HuH-7 (cell line): ENCODE measurements at regions not wholly inside any gene's neighbourhood (a gene's known extent, or its start where the extent isn't known, plus 50 kb on each side); places are given as distances from the start of the nearest gene placed in this dataset.

Source experiments
- DNase-seq: peaks from one replicate; pipeline ENCODE4 v3.0.0; 2011; ENCODE audit warnings: low spot score

DNA sequence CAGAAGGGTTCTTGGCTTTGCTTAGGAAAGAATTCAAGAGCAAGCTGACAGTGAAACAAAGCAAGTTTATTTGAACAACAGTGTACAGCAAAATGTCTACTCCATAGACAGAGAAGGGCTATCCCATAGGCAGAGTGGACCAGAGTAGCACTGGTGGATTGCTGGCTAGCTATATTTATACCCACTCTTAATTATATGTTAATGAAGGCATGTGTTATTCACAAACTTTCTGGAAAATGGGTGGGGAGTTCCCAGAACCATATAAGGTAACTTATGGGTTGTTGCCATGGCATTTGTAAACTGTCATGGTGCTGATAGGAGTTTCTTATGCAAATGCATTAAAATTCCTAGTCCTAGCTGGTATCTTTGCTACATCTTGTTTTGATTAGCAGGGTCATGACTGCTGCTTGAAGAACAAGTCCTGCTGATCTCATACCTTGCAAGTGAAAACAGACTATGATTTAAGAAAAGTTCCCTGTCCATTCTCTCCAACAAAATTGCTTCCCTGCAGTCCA is 330.5 kb downstream of the BUD13 start:
- DNase-seq: no peak

DNA sequence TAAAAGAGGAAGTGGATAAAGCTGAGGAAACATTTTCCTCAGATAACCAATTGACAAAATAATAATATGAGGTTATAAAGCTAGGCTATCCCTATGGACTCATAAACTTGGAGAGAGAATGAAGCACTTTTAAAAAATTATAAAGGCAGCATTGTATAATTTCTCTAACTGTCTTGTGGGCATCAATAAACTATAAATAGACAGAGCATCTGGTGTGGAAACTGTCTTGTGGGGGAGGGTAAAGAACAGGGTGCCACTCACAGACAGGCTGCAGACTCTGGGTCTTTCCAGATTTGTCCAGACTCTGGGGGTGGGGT is 333.5 kb downstream of the BUD13 start:
- no peak for DNase-seq

DNA sequence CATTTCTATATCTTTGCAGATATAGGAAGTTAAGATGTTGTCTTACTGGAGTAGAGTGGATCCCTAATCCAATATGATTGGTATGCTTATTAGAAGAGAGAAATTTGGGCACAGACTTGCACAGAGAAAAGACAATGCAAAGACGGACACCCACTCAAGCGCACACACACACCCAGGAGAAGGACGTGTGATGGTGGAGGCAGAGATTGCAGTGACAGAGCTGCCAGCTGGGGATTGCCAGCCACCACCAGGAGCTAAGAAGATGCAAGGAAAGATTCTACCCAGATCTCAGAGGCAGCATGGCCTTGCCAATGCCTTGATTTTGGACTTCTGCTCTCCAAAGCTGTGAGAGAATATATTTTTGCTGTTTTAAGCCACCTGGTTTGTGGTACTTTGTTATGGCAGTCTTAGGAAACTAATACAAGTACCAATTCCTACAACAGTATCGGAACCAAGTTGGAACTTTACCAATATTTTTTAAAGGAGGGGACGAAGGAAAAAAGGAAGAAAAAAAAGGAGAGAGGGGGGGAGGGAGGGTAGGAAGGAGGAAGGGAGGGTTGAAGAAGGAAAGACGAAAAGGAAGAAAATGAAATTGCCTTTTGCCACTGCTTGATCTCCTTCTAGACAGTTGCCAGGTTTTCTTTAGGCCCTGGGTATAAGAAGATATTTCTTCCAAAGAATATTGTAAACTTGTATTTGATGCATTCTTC is 334.0 kb downstream of the BUD13 start:
- no peak for DNase-seq

DNA sequence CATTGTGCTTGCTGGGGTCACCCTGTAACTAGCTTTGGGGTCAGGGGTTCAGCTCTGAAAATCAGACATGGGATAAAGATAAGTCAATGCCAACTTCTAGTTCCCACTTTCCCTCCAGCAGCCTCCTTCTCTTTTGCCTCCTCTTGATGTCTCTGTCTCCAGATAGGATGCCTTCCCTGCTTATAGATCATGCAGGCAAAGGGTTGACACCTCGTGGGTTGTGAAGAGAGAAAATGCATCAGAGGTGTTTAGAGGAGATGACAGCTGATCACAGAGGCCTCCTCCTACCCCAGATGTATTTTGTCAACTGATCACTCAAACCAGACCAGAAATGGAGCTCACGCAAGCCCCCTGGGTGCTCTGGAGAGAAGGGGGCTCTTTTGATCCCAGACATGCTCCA is 337.8 kb downstream of the BUD13 start:
- DNase-seq: no peak

DNA sequence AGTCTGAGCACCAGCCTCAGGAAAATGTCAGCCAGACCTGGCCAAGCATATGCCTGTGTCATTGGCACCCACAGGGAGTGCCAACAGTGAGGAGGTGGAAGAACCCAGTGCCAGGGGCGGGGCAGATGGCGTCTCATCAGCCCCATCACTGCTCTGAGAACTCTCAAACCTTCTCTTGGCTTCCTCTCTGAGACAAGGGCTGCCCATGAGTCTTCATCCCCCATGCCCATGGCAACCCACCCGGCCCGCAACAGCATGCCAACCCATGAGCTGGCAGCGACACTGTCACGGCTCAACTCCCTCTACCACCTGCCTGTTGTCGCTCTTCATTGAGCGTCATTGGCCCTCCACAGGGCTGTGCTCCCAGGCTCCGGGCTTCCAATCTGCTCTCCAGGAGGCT is 340.5 kb downstream of the BUD13 start:
- no peak for DNase-seq

DNA sequence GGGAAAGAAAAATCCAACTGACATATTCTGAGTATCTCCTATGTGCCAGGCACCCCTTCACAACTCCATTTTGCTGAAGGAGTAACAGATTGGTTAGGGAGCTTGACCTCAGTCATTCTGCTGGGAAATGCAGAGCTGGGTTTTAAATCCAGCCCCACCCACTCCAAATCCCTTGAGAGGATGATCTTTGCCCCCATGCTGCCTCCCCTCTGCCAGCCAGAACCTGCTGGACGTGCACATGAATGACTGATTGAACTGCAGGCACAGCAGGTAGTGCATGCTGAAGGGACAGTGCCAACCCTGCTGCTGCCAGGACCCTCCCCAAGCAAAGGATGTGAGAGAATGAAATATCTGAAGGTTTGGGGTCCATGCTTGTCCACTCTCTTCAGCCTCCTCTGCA is 340.9 kb downstream of the BUD13 start:
- DNase-seq: no peak

DNA sequence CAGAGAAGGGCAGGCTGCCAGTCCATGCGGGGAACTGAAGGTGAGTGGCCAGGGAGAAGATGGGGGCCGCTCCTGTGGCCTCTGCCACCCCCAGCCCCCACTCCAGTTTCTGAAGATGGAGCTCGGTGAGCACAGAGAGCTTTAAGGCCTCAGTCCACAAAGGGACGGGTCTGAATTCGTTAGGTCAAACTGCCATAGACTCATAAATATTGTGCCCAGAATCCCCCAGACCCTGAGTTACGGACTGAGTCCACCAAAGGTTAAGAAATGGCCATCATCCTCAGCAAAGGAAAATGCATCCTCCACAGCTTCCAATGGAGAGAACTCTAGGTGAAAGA is 344.2 kb downstream of the BUD13 start:
- DNase-seq: no peak

DNA sequence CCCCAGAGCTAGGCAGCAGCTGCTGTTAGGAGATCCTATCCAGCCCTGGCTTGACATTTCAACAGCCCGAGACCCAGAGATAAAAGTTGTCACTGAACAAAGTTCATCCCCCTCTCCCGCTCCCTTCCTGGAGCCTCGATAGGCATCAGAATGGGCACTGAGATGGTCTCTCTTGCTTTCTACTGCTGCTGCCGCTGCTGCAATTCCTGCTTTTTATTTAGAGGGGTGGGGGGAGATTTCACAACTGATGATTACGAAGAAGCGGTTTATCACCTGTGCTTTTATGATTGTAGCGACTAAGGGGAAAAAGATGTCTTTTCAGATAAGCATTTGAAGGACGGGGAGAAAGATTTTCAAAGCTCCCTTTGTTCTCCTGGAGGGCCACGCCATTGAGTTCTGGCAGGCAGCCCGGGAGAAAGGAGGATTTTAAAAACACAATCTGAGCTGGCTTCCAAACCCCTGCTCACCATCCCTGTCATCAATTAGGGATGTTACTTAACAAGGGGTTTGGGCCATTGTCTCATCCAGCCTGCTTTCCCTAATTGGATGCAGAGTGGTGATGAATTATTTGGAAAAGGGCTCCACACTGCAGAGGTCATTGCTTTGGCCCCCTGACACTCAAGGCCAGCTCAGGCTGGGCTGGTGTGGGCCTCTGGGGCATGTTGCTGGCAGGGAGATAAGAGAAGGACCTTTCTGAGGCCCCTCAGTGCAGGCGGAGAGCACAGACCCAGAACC is 344.7 kb downstream of the BUD13 start:
- peak; percentile 36 for DNase-seq

DNA sequence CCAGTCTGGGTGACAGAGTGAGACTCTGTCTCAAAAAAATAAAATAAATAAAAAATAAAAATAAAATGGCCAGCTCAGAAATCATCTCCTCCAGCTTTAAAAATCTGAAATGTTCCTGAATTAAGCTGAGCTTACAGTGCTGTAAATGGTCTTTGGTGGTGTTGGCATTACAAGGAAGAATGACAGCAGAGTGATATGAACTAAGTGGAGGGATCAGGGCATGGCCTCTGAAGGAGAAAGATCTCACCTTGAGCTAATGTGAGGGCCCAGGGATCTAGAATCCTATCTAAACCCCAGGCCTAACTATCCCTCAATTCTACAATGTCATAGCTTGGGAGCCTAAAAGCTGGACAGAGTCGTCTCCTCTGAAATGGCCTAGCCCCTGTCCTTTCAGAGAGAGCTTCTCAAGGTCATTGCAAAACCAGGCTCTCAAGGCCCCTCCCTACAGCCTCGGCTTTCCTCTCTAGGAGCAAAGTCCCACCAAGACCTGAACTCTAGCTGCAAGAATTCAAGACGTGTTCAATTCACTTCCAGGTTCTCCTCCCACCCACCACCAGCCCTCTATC is 345.4 kb downstream of the BUD13 start:
- DNase-seq: no peak

DNA sequence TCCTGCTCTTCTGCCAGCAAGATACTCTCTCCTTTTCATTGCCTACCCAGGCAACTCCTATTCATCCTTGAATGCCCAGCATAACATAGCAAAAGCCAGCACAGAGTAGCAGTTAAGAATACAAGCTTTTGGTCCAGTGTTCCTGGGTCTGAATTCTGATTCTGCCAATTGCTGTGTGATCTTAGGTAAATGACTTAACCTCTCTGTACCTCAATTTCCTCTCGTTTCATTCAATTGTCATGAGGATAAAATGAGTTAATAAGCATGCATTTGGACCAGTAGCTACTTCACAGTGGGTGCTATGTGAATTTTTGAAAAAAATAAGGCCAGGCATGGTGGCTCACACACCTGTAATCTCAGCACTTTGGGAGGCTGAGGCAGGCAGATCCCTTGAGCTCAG is 346.0 kb downstream of the BUD13 start:
- DNase-seq: no peak

DNA sequence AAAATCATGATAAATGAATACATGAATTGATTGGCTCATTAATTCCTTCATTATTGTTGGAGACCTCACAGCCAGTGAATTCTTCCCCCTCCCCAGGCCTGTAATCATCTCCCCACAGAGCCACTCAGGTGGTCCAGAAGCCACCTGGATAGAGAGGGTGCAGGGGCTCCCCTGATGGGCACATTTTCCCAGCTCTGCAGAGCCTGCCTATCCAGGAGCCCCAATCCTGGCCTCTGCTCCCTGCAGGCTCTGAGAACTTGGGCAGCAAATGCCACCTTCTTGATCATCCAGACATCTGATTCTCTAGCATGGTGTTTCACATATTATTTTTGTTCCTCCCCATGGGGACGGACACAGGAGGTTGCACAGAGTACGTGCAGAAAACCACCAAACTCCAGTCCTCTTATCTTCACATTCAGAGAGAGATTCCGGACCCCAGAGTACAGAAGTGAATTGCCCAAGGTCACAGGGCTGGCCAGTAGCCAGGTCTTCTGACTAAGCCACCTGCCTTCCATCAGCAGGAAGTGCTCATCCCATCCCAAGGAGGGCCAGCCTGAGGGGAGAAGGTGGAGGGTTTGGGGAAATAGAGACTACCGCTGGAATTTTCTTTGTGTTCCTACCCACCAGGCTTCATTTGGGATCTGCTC is 348.0 kb downstream of the BUD13 start:
- DNase-seq: no peak

DNA sequence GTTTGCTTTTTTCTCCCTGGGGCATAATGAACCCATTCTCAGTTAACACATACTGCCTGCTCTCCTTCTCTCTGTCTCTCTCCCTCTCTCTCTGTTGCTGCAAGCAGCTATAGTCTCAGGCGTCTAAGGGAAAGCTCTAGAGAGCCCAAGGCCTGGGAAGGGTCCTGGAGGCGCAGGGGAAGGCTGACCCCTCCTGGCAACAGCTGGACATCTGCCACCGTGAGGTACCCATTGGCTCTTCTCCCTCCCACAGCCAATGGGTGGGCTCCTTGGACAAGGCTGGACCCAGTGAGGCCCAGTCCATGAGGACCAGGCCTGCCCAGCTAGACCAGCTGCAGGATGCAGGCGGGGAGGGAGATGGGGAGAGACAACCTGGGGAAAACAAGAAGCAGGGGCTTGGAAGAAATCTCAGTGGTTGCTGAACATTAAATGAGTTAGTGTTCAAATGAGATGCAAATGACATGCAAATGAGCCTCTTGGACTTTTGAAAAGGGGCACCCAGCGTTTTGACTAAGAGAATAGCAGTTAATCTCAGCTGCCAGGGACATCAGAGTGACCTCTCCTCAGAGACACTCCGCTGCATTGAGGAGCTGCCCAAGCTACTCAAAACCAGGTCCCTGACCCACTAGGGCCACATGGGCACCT is 349.7 kb downstream of the BUD13 start:
- no peak for DNase-seq

DNA sequence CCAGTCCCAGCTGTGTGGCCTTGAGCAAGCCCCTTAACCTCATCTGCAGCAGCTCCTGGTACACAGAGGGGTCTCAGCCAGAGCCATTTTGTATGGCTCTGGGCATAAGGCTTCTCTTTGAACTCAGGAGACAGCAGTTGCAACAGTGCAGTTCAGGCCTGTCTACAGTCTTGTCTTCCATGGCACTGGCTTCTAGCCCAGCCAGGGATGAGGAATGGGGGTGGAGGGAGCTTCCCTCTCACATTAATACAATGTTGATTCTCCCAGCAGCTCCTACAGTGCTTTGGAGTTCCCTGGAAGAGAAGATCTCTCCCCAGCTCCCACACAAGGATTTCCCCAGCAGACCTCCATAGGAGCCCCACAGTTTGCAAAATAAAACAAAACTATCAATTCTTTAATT is 350.2 kb downstream of the BUD13 start:
- DNase-seq: no peak

DNA sequence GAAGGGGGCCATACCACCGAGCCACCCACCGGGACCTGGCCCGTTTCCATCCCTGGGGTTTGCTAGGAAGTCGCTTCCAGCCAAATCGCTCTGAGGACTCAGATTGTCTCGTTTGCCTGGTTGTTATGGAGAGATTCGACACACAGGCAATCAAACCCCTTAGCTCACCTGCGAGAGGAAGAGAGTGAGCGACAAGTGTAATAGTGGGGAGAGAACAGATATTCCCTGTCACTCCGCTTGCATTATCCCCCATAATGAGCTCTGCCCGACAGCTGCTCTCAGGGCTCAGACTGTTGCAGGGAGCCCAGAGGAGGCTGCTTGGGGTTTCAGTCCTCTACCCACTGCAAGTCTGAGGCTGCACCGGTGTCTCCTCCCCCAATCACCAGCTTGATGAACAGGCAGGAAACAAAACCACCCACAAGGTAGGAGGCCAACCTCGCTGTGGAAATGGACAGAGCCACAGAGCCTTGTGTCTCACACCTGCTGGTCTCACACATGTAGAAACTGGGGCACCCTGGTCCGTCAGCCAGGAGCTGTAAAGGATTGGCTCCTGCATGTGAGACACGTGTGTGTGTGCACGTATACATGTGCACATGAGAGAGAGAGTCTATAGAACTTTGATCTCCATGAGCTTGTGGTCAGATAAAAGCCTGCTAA is 351.1 kb downstream of the BUD13 start:
- no peak for DNase-seq

DNA sequence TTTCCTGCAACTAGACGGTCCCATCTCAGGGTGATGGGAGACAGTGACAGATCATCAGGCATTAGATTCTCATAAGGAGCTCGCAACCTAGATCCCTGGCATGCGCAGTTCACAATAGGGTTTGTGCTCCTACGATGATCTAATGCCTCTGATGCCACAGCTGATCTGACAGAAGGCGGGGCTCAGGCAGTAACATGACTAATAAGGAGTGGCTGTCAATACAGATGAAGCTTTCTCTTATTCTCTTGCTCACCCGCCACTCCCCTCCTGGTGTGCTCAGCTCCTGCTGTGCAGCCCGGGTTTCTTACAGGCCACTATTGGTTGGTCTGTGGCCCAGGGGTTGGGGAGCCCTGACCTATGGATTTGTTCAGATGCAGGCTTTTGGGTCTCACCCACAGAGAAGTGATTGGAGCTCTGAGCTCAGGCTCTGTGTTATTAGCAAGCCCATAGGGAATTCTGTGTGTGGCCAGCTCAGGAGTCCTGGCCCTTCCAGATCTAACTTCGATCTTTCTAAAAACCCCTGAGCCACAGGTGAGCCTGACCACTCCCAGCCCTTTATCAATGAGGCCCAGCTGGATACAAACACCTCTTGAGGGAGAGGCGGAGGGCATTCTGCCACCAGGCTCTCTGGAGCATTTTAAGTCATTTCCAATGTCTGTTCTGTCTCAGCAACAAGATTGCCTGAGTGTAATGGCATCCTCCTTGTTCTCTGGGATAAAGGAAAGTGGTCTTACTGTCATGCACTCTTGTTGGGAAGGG is 351.8 kb downstream of the BUD13 start:
- no peak for DNase-seq

DNA sequence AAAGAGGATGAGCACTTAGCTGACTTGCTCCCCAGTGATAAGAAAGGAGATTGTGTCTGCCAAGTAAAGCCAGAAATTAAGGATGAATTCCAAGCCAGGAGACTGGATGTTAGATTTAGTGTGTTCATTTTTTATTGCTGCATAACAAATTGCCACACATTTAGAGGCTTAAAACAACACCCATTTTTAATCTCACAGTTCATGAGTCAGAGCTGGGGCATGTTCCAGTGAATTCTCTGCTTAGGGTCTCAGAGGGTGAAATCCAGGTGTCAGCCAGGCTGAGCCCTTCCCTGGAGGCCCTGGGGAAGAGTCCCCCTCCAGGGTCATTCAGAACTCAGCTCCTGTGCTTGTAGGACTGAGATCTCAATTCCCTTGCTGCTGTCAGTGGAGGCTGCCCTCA is 352.8 kb downstream of the BUD13 start:
- no peak for DNase-seq

DNA sequence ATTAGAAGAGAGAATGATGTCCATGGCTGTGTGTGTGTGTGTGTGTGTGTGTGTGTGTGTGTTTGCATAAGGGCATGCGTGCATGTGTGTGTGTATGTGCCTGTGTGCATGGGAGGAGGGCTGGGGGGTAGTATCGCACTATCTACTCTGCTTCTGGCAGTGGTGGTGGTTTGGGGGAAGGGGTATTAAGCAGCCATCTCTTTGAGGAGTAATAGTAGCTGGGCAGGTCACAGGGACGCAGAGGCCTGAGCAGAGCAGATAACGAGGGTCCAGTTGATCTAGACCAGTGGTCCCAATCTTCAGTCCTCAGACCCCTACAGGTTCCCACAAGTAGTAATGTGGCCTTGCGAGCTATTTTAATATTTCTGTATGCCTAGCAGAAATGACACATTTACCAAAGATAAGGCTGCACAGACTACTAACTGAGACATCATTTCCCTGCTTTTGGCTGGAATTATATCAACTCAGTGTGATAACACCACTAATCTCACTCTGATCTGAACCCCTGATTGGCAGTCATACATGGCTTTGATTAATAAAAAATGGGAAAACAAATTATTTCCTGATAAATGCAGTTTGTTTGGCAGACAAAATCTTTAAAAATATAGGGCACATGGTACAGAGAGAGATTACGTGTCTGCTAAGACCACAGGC is 354.3 kb downstream of the BUD13 start:
- no peak for DNase-seq

DNA sequence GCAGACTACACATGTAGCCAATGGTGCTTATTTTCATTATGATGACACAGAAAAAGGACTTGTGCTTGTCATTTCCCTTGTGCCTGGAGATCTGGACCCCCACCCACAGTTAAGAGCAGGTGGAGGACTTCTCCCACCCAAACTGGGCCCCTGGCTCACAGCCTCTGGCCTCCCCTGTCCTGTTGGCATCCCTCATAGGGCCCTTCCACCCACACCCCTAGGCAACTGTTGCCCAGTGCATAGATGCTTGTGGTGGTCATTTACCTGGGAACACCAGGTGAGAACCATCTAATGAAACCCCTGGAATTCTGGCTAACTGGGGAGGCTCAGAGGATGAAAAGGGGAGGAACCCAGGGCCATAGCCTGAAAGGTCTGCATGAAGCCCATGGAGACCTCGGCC is 355.9 kb downstream of the BUD13 start:
- DNase-seq: no peak

DNA sequence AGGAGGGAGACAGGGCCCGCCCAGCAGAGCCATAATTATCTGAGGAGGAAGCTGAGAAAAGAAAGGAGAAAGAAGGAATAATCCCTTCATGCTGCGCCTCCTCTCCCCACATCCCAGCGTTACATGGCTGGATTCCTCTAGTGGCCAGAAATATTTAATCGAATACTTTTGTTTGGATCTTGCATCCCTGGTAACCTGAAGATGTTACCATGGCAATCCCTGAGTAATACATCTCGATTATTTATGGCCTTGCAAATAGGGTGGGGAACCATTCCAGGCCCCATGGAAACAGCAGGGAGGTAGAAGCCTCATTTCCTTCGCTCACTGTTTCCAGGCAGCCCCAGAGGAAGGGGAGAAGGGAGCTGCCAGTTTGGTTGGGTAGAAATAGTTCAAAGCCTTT is 357.7 kb downstream of the BUD13 start:
- no peak for DNase-seq

DNA sequence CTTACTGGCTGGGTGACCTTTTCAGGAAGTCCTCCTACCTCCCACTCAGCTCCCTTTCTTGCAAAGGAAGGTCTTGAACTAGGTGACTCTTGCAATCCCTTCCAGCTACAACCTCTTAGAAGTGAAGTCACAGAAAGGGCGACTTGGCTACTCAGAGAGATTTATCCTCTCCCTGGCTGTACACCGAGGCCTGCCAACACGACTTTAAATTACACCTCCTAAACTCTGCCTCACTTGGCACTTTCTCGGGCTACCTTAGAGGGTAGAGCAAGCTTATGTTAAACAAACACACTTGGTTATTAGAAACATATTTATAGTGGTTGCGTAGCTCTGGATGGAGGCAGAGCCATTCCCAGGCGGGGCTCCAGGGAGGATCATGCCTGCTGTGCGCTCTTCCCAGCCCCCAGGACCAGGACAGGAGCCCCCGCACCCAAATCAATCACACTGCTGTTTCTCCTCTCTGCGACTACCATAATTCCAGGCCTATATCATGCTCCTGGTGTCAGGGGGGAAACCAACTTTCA is 358.4 kb downstream of the BUD13 start:
- DNase-seq: no peak
